ENCODE measurements at regions not wholly inside any gene's neighbourhood (a gene's known extent, or its start where the extent isn't known, plus 50 kb on each side); places are given as distances from the start of the nearest gene placed in this dataset.

DNA sequence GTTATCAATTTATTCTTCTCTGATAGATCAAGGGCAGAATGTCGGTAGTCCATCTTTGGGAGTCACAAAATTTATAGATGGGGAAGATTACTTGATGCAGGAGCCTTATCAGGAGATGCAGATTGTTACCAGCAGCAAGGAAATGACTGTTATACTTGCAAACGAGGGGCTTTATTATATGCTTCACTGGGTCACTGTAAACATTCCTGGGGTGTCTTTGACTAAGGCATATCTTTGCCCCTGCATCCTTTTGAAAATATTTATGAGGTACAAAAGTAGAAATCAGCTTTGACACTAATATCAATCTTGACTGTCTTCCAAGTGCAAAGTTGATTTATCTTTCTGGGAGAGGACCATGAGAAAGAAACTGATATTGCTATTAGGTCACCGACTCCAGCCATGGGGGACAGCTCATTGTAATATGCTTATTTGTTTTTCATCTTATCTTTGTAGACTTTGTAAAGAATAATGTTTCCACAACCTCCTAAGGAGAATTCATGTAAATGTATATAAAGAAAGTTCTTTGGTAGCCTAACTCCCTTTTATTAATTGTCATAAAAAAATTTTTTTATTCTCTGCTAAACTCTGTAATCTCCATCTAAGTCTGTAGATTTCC, 177.3 kb upstream of the EMCN start:
- TF ChIP-seq JUN (IDR thresholded peaks at IDR 0.05; ENCODE audit: borderline replicate concordance, insufficient read depth, insufficient read length, low read depth) = no peak
- TF ChIP-seq MYC (IDR thresholded peaks at IDR 0.05; ENCODE audit: low read depth, low read length) = no peak
- TF ChIP-seq FOS (IDR thresholded peaks at IDR 0.05; ENCODE audit: borderline replicate concordance, insufficient read depth, low read length) = peak; percentile 66
- peak; percentile 97 for TF ChIP-seq GATA2 (IDR thresholded peaks at IDR 0.05; ENCODE audit: insufficient read depth, insufficient read length, low read depth, low read length)
- no peak for TF ChIP-seq MAX (IDR thresholded peaks at IDR 0.05; ENCODE audit: insufficient read depth, insufficient read length)
- TF ChIP-seq POLR2AphosphoS5 (IDR thresholded peaks at IDR 0.05; ENCODE audit: insufficient read depth, low read depth, low read length) = peak; percentile 87
- TF ChIP-seq, protein P1, sequence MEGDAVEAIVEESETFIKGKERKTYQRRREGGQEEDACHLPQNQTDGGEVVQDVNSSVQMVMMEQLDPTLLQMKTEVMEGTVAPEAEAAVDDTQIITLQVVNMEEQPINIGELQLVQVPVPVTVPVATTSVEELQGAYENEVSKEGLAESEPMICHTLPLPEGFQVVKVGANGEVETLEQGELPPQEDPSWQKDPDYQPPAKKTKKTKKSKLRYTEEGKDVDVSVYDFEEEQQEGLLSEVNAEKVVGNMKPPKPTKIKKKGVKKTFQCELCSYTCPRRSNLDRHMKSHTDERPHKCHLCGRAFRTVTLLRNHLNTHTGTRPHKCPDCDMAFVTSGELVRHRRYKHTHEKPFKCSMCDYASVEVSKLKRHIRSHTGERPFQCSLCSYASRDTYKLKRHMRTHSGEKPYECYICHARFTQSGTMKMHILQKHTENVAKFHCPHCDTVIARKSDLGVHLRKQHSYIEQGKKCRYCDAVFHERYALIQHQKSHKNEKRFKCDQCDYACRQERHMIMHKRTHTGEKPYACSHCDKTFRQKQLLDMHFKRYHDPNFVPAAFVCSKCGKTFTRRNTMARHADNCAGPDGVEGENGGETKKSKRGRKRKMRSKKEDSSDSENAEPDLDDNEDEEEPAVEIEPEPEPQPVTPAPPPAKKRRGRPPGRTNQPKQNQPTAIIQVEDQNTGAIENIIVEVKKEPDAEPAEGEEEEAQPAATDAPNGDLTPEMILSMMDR (IDR thresholded peaks at IDR 0.05; ENCODE audit: extremely low read depth in 1 of 2, insufficient read depth in 1 of 2, low read depth in 1 of 2, low read length in 2 of 2) = no peak
- TF ChIP-seq POLR2A (IDR thresholded peaks at IDR 0.05; ENCODE audit: low read depth, low read length) = peak; percentile 67
- TF ChIP-seq EZH2 (IDR thresholded peaks at IDR 0.05; ENCODE audit: borderline replicate concordance, low read depth, low read length, severe bottlenecking) = no peak
- no peaks in the 10 kb centered on the region for H3K36me3 ChIP-seq (ENCODE audit: control insufficient read depth in 2 of 2, extremely low read depth in 1 of 2, insufficient read depth in 2 of 2, low read length in 2 of 2)
- no peak overlapping the region for H3K9ac ChIP-seq (replicated peaks; ENCODE audit: extremely low read depth, insufficient read depth, low read length)
- H3K4me2 ChIP-seq (ENCODE audit: insufficient read depth, low read length) = peak overlapping the region; percentile 59
- ChIA-PET CTCF (interaction anchor here (0.5 kb wide), 1 partner anchor 1568 kb away, joined by 3 read pairs; no protein-coding TSS in a partner anchor), POLR2A (interaction anchor here (0.9 kb wide), 1 partner anchor 38 kb away, joined by 3 read pairs; no protein-coding TSS in a partner anchor)
- BruUV-seq (replicated peaks) = no TSS peak
- H3K4me1 ChIP-seq (ENCODE audit: control insufficient read depth, extremely low read depth, insufficient read depth, low read length) = peaks cover 26% of the 10 kb centered on the region
- dilution Hi-C loops (cut with MboI; ENCODE audit: extremely low pct_ligation_motif_present, low sequenced_read_pairs) = no loop called here
- no peak overlapping the region for H3K4me3 ChIP-seq (replicated peaks in 1 of 3; ENCODE audit: insufficient read depth in 1 of 3, low read depth in 1 of 3, low read length in 3 of 3)
- no peaks in the 10 kb centered on the region for H3K9me3 ChIP-seq (replicated peaks; ENCODE audit: control insufficient read depth, insufficient read depth, low read length)
- H3K27ac ChIP-seq (ENCODE audit: insufficient read depth, low read depth, low read length) = no peak overlapping the region
- no peak overlapping the region for H2AFZ ChIP-seq (ENCODE audit: low read depth, low read length)
- H3K27me3 ChIP-seq (ENCODE audit: control insufficient read depth in 2 of 2, insufficient read depth in 2 of 2, low read length in 2 of 2) = no peaks in the 10 kb centered on the region
- DNase-seq (ENCODE audit: low read depth, low spot score) (peak; percentile 95), FAIRE-seq (peak; percentile 88)
- H4K20me1 ChIP-seq (replicated peaks; ENCODE audit: control insufficient read depth, extremely low read depth, insufficient read depth, low read length) = no peaks in the 10 kb centered on the region
- H3K79me2 ChIP-seq (ENCODE audit: control insufficient read depth, insufficient read depth, low read length) = no peaks in the 10 kb centered on the region
- intact Hi-C loops (cut with micrococcal nuclease) = loop anchor here (1.0 kb wide), 3 partner anchors 38 to 177 kb away; partner anchors contain the start of gene EMCN
- no peaks in the 10 kb centered on the region for H3K9me1 ChIP-seq (replicated peaks; ENCODE audit: control insufficient read depth, extremely low read depth, insufficient read depth, low read length)

All from endothelial cell of umbilical vein (primary cell).